ENCODE measurements at regions not wholly inside any gene's neighbourhood (a gene's known extent, or its start where the extent isn't known, plus 50 kb on each side); places are given as distances from the start of the nearest gene placed in this dataset.

DNA sequence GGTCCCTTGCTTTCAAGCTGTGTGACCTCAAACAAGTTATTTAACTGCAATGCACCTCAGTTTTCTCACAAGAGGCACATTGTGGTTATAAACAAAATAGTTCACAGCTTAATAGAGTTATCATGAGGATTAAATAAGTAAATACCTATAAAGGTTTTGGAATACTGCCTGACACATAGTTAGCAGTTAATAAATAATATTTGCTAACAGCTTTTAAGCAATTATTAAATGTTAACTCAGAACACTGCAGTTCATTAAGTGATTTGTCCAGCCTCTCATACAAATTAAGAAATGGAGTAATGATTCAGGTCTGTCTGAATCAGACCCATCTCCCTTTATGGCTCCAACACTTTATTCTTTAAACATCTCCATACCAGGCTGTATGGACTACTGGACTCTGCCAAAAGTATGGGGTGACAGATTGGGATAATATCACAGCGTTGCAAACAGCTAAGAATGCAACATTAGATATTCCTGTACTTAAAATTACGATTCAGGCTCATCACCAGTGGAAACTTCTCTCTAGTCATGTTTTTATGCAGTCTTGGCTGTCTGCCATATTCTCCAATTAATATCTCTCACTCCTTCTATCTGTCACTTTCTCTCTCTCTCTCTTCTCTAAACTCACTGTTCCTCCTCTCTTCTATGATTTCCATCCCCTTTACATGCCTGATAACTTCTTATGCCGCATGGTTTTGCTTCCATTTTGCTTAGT is 370.6 kb upstream of the UBE2E3 start:
- TF ChIP-seq ZFX (IDR thresholded peaks at IDR 0.05; ENCODE audit: borderline replicate concordance) = no peak
- TF ChIP-seq, protein P1, sequence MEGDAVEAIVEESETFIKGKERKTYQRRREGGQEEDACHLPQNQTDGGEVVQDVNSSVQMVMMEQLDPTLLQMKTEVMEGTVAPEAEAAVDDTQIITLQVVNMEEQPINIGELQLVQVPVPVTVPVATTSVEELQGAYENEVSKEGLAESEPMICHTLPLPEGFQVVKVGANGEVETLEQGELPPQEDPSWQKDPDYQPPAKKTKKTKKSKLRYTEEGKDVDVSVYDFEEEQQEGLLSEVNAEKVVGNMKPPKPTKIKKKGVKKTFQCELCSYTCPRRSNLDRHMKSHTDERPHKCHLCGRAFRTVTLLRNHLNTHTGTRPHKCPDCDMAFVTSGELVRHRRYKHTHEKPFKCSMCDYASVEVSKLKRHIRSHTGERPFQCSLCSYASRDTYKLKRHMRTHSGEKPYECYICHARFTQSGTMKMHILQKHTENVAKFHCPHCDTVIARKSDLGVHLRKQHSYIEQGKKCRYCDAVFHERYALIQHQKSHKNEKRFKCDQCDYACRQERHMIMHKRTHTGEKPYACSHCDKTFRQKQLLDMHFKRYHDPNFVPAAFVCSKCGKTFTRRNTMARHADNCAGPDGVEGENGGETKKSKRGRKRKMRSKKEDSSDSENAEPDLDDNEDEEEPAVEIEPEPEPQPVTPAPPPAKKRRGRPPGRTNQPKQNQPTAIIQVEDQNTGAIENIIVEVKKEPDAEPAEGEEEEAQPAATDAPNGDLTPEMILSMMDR (IDR thresholded peaks at IDR 0.05) = no peak

Measured in 22Rv1 (cell line).